Transverse colon (tissue), 4 donors: ENCODE measurements at regions not wholly inside any gene's neighbourhood (a gene's known extent, or its start where the extent isn't known, plus 50 kb on each side); places are given as distances from the start of the nearest gene placed in this dataset.
"Not testable (repeated sequence)": the region's sequence is repeated elsewhere in the genome, so short reads cannot be mapped to it uniquely, and the experiment has no call there.

Experiments
- DNase-seq: peaks from one replicate; pipeline ENCODE4 v3.0.0-alpha.2; 2019
- H3K27ac ChIP-seq, 4 donors: fragments of 200-600 bp; sonication (generic); 2 replicates each; pipeline ENCODE4 v1.5.1; 2016 to 2018; ENCODE audit warnings: inconsistent platforms in 4 of 4
- H3K27me3 ChIP-seq: fragments of 200-600 bp; sonication (generic); 2 replicates; pipeline ENCODE4 v1.5.1; 2017; ENCODE audit warnings: inconsistent platforms
- H3K36me3 ChIP-seq, 4 donors: fragments of 200-600 bp; sonication (generic); 2 replicates each; pipeline ENCODE4 v1.5.1; 2017 to 2019; ENCODE audit warnings: inconsistent platforms in 4 of 4
- H3K4me1 ChIP-seq, 4 donors: fragments of 200-600 bp; sonication (generic); 2 replicates each; pipeline ENCODE4 v1.5.1; 2017 to 2020; ENCODE audit warnings: inconsistent platforms in 4 of 4
- H3K4me3 ChIP-seq, 4 donors: fragments of 200-600 bp; sonication (generic); 1 replicate in 1 of 4; 2 replicates in 3 of 4; pipeline versions ENCODE4 v1.5.1 to v1.6.1; 2017 to 2019; ENCODE audit warnings: inconsistent platforms in 4 of 4
- H3K9me3 ChIP-seq, 2 donors: fragments of 200-600 bp; sonication (generic); 2 replicates each; pipeline ENCODE4 v1.5.1; 2017 to 2019; ENCODE audit warnings: inconsistent platforms in 2 of 2
- CTCF ChIP-seq, 5 experiments: fragments of 200-600 bp in 3 of 5; fragments of 450-650 bp in 2 of 5; sonication (generic) in 3 of 5; IDR thresholded peaks; 1 replicate in 2 of 5; 2 replicates in 3 of 5; pipeline ENCODE4 v1.5.1; 2016 to 2017; ENCODE audit warnings: antibody characterized with exemption in 5 of 5, inconsistent platforms in 3 of 5, mild to moderate bottlenecking in 2 of 5, moderate library complexity in 1 of 5
- EP300 ChIP-seq: sonication (generic); formaldehyde crosslinking; IDR thresholded peaks from one replicate; pipeline ENCODE4 v1.6.1; 2017; ENCODE audit warnings: antibody characterized with exemption, low read depth
- POLR2A ChIP-seq: fragments of 450-650 bp; IDR thresholded peaks from one replicate; pipeline ENCODE4 v1.6.1; 2016; ENCODE audit warnings: antibody characterized with exemption, mild to moderate bottlenecking, moderate library complexity
- POLR2AphosphoS5 ChIP-seq, 3 donors: sonication (generic); formaldehyde crosslinking; IDR thresholded peaks; one replicate each; pipeline ENCODE4 v1.6.1; 2016; ENCODE audit warnings: antibody characterized with exemption in 3 of 3
- WGBS, 2 donors: methylation state at CpG; one replicate each; pipeline ENCODE4 v1.1.5; 2018; ENCODE audit warnings: low coverage in 1 of 2; 5-methylcytosine and 5-hydroxymethylcytosine counted together
- in situ Hi-C, 4 donors: fragments of 200-750 bp; cut with MboI; loops; one replicate each; pipeline versions ENCODE4 v1.15.0 to v1.15.1; 2017; ENCODE audit warnings: low sequenced_read_pairs in 3 of 4, low pct_ligation_motif_present in 1 of 4, low pct_unique_long_range_greater_than_20kb in 1 of 4
- intact Hi-C: fragments of 100-400 bp; cut with DNase I; formaldehyde crosslinking; loops from one replicate; pipeline ENCODE4 v1.15.1; 2023; ENCODE audit warnings: low total_unique reads

GRCh38 chr1:115447672-115448071 is 109.6 kb upstream of the NGF start:
- Histone ChIP-seq H3K9me3 (no peaks in the 10 kb centered on the region), H3K27me3 (no peaks in the 10 kb centered on the region), H3K4me3 (no peak overlapping the region), H3K36me3 (no peaks in the 10 kb centered on the region), H3K27ac (no peak overlapping the region), H3K4me1 (no peaks in the 10 kb centered on the region)
- 27 to 40% methylated on average over 2 to 3 of the region's 3 CpGs for WGBS, 2 donors
- intact Hi-C loops (no loop called here), in situ Hi-C loops (no loop called here)
- DNase-seq: no peak
- TF ChIP-seq EP300 (no peak), POLR2AphosphoS5 (IDR thresholded peaks at IDR 0.05) (no peak), POLR2A (no peak)

GRCh38 chr1:115445090-115445489 is 107.0 kb upstream of the NGF start:
- H3K4me1 ChIP-seq: no peaks in the 10 kb centered on the region
- H3K27ac ChIP-seq: no peak overlapping the region
- no peaks in the 10 kb centered on the region for H3K36me3 ChIP-seq
- TF ChIP-seq CTCF (IDR thresholded peaks at IDR 0.05): no peak
- H3K9me3 ChIP-seq: no peaks in the 10 kb centered on the region
- H3K4me3 ChIP-seq: no peak overlapping the region
- in situ Hi-C loops (no loop called here), intact Hi-C loops (no loop called here)
- H3K27me3 ChIP-seq: no peaks in the 10 kb centered on the region
- DNase-seq: no peak

- Histone ChIP-seq H3K36me3 (no peaks in the 10 kb centered on the region), H3K27ac (no peak overlapping the region), H3K4me3 (no peak overlapping the region), H3K4me1 (no peaks in the 10 kb centered on the region), H3K9me3 (no peaks in the 10 kb centered on the region), H3K27me3 (no peaks in the 10 kb centered on the region)
- no peak for DNase-seq
- in situ Hi-C loops (no loop called here), intact Hi-C loops (no loop called here)
- TF ChIP-seq EP300 (no peak), POLR2AphosphoS5 (IDR thresholded peaks at IDR 0.05) (no peak), CTCF (IDR thresholded peaks at IDR 0.05) (no peak), POLR2A (no peak)
- 79 to 100% methylated on average over 2 of the region's 2 CpGs for WGBS, 2 donors
Measured at GRCh38 chr1:115440733-115441132, 102.7 kb upstream of the NGF start.

GRCh38 chr1:115439520-115439919 is 101.5 kb upstream of the NGF start:
- H3K4me3 ChIP-seq, intact Hi-C loops, H3K9me3 ChIP-seq, DNase-seq, in situ Hi-C loops, H3K27ac ChIP-seq, H3K4me1 ChIP-seq, H3K27me3 ChIP-seq, H3K36me3 ChIP-seq: not testable (repeated sequence)
- WGBS, 2 donors: 83 to 96% methylated on average over 1 to 3 of the region's 3 CpGs

- Histone ChIP-seq H3K9me3 (no peaks in the 10 kb centered on the region), H3K27me3 (no peaks in the 10 kb centered on the region), H3K4me1 (no peaks in the 10 kb centered on the region), H3K4me3 (no peak overlapping the region), H3K36me3 (no peaks in the 10 kb centered on the region), H3K27ac (no peak overlapping the region)
- DNase-seq: no peak
- in situ Hi-C loops: no loop called here
- TF ChIP-seq CTCF (IDR thresholded peaks at IDR 0.05): no peak
- no peak for TF ChIP-seq EP300
- TF ChIP-seq POLR2A: no peak
- TF ChIP-seq POLR2AphosphoS5 (IDR thresholded peaks at IDR 0.05): no peak
- intact Hi-C loops: no loop called here
- WGBS, 2 donors: 67 to 72% methylated on average over 7 of the region's 7 CpGs
Measured at GRCh38 chr1:115437196-115437595, 99.1 kb upstream of the NGF start.
